GM19395 (cell line): ENCODE measurements at regions not wholly inside any gene's neighbourhood (a gene's known extent, or its start where the extent isn't known, plus 50 kb on each side); places are given as distances from the start of the nearest gene placed in this dataset.

Experiments
- ATAC-seq: cut with Tn5 transposase; IDR thresholded peaks from one replicate; pipeline ENCODE4 v1.9.1; 2021; ENCODE audit warnings: mild to moderate bottlenecking, moderate library complexity; ENCODE audit not compliant: unreplicated experiment

DNA sequence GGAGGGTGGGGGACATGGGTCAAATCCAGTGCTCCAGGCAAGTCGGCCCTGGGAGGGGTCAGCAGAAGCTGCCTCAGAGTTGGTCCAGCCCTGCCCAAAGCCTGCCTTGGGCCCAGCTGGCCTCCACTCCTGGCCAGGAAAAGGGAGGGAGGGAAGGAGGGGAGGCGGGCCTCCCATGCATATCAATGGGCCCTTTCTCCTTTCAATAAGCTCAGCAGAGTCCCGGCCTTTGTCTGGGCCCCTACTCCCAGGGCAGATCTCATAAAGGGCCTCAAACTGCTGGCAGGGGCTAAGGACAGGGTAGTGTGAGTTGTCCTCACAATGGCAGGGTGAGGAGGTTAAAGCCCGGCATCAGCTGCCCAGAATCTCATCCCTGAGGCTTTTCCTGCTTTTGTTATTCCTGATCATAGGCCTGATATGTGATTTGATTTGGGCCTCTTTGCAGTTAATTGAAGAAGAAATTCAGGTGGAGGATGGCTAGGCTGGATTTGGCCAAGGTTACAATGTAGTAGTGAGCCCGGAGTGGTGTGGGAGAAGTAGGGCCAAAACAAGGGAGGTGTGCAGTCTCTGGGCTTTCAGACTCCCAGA lies 121.1 kb upstream of the ATP6AP2 start:
- ATAC-seq, result no peak

DNA sequence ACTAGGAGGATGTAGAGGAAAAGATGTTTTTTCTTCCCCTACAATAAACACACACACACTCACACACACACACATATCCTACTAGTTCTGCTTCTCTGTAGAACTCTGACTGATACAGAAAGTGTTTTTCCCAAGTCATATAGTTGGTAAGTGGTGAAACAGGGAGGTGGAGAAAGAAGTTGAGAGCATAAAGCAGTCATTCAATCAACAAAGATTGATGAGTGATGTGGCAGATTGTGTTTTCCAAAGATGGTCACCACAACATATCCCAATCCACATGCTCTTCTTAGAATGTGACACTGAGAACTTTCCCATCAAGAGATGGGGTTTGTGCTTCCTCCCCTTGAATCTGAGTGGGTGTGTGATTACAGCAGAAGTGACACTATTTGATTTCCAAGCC lies 123.4 kb upstream of the ATP6AP2 start:
- ATAC-seq, result no peak

DNA sequence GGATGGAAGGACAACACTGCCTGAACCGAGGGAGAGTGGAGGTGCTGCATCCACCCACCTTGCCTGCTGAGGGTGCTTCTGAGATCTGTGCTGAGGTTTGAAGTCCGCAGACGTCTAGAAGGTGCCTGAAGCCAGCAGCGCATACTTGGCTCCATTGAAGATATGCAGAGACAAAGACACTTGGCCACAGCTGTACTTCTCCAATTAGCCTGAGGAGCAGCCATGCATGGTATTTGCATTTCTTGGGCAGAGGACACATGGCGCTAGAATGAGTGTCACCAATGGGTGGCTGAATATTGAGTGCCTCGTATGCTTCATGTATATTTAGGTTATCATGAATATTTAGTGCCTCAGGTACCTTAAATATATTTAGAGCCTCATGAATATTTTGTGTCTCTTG lies 128.7 kb upstream of the ATP6AP2 start:
- ATAC-seq, result no peak

DNA sequence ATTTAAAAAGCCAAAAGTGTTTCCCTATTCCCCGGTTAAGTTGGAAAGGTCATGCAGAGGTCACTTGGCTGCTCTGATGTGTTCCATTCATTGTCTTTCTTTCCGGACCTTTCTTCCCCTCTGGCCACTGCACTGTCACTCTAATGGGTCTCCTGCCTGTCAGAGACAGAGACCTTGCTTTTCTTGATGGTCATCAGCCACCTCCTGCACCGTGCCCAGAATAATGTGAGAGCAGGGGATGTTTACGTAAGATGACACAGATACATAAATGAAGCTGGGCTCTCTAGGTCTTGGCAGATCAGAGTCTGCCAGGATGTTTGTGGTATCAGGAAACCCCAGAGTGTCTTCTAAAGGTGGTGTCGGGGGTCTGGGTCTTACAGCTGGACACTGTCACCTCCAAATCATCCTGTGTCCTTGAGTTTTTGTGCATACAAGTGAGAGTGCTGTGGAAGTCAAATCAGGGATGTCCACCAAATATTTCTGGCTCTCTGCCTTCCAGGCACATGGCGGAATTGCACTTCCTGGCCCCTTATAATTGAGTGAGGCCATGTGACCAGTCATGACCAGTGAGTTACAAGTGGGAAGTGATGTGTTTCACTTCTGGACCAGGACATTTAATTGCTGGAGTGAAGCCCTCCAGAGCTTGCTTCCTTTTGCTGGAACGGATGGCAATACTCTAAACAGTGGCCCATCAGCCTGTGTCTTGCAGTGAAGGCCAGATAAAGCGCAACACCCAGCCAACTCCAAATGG lies 130.6 kb upstream of the ATP6AP2 start:
- ATAC-seq, result no peak

DNA sequence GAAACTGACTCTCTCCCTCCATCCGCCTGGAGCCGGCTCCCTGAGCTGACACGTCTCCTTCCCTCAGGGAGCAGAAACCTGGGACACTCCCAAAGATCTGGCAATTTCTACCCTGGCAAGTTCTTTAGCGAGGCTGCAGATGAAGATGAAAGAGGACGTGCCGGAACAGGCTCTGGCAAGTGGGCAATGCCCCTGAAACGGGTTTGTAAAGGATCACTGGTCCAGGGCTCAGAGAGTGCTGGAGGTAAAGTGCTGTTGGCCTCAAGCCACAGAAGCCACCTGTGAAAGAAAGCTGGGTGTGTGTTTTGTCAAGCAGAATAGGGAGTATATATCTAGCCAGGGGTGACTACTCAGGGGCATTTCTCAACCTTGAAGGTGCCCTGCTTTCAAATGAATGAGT lies 131.4 kb upstream of the ATP6AP2 start:
- ATAC-seq, result no peak

DNA sequence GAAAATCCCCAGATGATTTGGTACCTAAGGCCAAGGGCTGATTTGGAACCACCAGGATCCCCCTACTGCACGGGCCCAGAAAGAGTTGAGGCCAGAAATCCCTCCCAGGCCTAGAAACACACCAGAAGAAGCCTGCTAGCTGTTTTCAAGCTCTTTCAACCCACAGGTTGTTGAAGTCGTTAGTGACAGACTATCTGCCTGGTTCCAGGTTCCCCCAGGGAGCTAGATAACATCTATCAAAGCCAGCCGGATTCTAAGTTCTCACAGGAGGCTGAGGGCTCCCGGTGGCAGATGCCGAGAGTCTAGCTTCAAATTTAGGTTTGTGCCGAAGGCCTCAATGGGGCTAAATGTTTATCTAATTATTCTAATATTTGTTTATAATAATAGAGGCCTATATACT lies 132.0 kb upstream of the ATP6AP2 start:
- ATAC-seq, result no peak

DNA sequence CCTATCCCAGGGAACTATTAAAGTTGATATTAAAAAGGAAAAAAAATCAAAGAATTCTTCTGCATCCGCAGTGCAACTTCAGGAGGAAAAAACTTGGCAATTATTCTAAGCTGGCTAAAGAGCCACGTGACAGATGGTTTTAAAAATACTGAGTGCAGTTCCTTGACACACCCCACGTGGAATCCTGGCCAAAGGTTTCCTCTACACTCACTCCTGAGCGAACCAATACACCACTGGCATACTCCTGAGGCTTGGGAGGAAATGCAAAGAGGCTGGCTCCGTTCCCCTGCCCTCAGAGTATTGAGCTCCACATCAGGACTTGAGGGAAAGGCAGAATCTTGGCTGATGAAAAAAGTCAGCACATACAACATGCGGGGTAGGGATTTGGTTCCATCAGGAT lies 133.8 kb upstream of the ATP6AP2 start:
- ATAC-seq, result no peak

DNA sequence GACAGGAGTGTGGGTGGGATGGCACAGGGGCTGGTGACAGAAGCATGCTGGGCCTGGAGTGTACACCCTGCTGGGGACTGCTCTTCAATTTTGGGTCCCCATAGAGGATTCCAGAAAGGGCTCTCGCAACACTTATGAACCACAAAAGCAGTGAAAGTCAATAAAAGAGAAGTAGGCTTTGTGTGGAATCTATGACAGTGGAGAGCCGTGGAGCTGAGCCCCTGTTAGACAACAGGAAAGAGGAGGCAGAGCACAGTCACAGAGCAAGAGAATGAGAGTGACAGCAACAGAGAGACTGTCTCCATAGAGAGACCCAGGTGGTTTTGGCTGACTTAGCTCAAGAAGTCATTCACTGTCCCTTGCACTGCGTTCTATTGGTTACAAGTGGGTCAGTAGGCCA lies 135.1 kb upstream of the ATP6AP2 start:
- no peak for ATAC-seq

DNA sequence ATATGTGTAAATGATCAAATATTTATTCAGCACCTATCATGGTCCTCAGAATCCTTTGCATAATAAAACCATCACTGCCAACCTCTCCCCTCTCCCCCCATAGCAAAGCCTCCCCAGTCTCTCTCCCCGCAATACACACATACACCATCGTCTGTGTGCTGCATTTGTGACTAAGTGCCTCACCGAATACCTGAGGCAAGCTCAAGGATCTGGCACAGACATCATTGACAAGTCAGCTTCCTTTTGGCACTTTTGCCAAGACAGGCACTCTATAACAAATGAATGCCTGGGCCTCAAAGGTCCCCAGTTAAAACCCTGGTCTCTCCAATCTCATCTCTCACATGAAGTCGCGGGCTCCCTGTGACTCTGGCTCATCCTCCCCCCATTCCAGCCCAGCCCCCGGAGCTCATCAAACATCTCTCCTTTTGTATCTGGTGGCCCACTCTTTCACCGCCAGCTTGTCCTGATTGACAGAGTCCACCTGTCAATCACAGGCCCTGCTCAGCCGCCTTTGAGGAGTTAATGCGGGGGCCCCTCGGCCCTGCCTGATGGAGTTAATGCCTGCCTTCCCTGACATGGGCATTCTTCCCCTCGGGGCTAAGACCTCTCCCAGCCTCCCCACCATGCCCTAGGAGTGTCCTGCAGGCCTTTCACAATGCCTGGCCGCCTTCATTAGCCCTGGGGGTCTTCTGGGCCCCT lies 135.8 kb upstream of the ATP6AP2 start:
- no peak for ATAC-seq

DNA sequence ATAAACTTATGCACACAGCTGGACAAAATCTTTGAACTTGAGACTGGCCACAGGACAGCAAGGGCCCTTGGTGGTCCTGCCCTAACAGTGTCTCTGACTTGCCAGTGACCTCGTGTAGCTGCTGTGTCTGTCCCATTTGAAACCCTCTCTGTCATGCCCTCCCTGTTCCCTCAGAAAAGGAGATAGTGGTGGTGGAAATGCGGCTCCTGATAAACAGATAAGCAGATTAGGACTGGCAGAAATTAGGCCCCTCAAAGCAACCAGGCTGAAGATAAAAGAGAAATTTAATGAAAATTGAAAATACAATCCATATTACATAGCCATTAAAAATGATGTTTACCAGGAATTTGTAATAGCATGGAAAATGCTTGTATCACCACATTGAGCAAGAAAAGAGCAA lies 136.6 kb upstream of the ATP6AP2 start:
- no peak for ATAC-seq

DNA sequence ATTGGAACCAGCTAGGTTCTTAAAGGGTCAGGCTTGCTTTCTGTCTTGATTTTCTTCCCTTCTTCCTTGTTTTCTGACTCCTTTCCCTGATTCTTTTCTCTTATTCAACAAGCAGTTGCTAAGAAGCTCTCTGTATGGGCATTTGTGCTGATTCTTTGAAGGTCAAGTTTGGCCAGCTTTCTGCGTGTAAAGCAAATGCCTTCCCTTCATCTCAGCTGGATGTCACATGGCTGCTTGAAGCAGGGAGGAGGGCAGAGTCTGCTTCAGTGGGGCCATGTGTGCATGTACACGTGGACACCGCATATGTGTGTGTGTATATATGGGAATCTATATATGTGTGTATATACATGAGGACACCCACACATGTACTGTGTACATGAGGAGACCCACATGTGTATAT lies 139.9 kb upstream of the ATP6AP2 start:
- no peak for ATAC-seq

DNA sequence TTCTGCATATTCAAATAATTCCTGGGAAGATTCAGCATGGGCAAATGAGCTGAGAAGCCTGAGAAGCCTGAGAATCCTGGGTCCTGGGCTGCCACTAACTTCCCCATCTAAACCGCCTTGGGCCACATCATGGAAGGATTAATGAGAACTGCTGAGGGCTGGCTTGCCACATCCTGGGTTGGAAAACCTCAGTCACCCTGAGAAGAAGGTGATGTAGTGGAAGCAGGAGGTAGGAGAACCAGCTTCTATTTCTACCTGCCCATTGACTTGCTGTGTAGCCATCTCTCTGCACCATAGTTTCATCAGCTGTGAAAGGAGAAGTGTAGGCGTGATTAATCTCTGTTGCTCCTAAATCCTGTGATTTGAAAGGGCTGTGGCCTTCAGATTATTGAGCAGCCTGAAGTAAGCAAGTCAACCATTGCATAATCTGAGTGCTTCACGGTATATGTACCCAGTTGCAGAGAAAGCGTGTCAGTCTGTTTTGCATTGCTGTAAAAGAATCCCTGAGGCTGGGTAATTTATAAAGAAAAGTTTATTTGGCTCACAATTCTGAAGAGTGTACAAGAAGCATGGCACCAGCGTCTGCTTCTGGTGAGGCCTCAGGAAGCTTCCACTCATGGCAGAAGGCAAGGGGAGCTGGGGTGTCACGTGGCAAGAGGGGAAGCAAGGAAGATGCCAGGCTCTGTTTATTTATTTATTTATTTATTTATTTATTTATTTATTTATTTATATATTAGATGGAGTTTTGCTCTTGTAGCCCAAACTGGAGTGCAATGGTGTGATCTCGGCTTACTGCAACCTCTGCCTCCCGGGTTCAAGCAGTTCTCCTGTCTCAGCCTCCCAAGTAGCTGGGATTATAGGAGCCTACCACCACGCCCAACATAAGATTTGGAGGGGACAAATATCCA lies 140.9 kb upstream of the ATP6AP2 start:
- no peak for ATAC-seq

DNA sequence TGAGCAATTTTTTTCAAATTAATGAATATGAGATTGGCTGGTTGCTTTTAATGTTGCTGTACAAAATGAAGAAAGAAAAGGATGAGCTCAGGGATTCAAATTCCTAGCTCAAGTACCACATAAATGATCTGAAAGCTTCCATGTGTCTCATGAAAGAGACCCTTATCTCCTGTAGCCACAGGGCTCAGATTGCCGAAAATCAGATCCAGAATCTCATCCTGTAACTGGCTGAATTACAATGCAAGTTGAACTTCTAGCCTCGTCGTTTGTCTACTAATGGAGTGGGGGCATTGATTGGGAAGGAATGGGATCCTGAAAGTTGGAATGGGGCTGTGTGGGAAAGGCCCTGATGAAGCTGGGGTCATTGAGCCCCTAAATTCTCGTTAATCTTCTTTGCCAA lies 143.4 kb upstream of the ATP6AP2 start:
- no peak for ATAC-seq

DNA sequence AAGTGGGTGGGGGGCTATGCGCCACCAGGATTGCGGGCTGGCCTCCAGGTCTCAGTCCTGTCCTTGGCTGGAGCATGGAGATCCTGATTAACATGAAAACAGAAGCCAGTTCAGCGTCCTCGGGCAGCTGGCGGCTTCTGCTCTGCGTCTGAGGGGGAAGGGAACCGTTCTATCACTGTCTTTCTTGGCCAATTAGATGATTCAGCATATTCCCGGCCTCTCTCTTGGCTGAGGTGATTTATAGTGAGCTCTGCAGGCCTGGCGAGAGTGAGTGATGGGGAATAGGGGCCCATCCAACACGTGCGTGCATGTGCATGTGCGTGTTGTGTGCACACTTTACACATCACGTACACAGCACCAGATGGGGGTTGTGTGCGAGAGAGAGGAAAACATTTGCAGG lies 145.8 kb upstream of the ATP6AP2 start:
- ATAC-seq, result no peak

DNA sequence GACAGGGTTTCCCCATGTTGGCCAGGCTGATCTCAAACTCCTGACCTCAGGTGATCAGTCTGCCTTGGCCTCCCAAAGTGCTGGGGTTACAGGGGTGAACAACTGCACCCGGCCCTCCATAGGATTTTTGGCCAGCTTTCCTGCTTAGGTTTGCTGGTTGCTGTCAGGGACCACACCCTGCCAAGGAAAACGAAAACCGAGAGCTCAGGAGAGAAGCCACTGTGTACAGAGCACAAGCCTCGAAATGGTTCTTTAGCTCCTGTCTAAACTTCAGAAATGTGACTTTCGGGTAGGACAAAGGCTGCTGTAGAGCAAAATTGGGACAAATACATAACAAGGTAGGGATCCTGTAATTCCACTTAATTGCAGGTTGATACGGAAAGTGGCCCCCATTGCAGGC lies 146.3 kb upstream of the ATP6AP2 start:
- ATAC-seq, result no peak

DNA sequence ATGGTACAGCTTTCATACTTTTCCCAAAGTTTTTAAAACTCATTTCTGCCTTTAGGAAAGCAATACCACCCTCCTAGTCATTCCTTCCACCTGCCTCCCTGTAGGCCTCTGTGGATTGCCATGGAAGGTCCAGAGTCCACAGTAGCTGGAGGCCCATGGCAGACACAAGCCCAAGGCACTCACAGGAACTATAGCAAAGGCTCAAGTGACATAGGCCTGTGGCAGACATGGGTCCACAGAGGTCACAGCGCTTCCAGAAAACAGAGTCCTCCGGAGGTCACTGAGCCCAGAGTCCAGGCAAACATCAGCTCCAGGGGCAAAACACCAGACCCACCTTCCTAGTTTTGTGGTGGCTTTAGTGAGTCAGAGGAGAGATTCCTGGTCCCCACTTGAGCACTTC lies 147.6 kb upstream of the ATP6AP2 start:
- no peak for ATAC-seq

DNA sequence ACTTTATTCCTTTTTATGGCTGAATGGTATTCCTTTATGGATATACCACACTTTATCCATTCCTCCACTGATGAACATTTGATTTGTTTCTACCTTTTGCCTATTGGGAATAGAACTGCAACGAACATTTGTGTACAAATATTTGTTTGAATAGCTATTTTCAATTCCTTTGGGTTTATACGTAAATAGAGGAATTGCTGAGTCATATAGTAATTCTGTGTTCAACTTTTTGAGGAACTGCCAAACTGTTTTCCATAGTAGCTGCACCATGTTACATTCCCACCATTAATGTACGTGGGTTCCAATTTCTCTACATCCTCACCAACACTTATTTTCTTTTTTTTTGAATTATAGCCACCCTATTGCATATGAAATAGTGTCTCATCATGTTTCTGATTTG lies 156.5 kb upstream of the ATP6AP2 start:
- no peak for ATAC-seq

DNA sequence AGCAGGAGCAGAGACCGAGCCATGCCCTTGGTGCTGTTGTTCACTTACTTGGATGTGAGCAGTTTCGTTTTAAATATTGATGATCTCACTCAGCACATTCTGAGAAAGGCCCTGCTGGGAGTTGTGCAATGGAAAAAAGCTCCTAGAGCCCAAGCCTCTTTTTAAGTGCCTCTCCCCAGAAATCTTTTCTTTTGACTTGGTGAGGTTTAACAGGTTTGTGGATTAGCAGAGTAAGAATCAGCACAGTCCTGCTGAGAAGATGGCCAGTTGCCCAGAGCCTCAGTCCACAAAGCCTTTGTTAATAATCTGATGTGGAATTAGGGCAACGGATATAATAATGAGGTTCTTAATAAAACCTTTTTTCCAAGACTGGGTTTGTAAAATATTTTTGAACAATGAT lies 157.5 kb upstream of the ATP6AP2 start:
- no peak for ATAC-seq

DNA sequence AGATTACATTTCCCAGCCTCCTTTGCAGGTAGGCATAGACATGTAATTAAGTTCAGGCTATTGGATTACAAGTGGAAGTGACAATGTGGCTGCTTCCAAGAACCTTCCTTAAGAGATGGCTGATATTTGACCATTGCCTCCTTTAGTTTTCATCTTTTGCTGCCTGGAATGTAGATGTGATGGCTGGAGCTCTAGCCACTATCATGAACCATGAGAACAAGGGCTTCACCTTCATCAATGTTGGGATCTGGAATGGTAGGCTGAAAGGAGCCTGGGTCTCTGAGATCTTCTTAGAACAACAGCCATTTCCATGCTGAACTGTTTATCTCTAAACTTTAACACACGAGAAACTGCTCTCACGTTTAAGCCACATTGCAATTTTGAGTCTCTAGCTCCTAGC lies 158.7 kb upstream of the ATP6AP2 start:
- no peak for ATAC-seq

DNA sequence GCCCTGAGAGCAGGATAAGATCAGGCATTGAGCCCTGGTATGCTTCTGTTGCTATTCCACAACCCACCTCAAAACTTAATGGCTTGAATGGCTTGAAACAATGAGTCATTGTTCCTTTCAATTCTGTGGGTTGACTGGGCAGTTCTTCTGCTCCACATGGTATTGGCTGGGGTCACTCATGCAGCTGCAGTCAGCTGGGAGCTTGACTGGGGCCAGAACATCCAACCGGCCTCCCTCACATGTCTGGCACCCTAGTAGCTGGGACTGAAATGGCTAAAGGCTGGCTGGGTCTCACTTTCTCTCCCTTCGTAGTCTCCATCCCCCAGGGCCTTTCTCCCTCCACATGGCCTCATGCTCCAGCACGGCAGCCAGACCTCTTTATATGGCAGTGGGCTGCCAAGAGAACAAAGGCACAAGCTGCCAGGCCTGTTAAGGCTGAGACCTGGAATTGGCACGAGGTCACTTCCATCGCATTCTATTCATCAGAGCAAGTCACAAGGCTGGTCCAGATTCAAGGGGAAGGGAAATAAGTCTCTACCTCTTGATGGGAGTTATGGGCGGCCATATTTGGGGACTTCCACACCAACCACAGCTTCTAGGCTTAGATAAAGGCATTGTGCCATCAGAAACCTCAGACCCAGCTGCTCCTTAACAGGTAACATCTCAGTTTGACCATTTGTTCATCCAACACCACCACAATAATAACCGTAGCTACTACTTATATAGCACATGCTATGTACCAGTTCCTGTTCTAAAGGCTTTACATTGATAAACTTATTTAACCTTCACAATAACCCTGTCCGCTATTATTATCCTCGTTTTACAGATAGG lies 159.7 kb upstream of the ATP6AP2 start:
- ATAC-seq, result no peak

DNA sequence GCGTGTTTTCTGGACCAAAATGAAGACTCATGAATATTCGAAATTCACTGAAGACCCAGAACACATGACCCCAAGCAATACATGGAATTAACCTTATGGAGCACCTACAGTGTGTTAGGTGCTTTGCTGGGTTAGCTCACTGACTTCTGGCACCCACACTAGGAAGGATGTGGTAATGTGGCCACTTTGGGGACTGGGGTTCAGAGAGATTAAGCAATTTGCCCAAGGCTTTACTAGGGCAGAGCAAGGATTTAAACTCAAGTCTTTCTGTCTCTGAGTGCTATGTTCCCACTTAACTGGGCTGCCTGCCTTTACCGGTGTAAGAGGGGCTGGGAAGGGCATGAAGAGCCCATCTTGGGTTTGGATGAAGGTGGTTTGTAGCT lies 162.0 kb upstream of the ATP6AP2 start:
- ATAC-seq, result no peak
